GM12872 (cell line): ENCODE measurements at regions not wholly inside any gene's neighbourhood (a gene's known extent, or its start where the extent isn't known, plus 50 kb on each side); places are given as distances from the start of the nearest gene placed in this dataset.

Source experiments
- CTCF ChIP-seq: IDR thresholded peaks from 3 replicates; pipeline ENCODE4 v1.5.1; 2011; ENCODE audit warnings: low read depth, mild to moderate bottlenecking, low read length, moderate library complexity; ENCODE audit not compliant: insufficient read depth

- no peak for TF ChIP-seq CTCF
Observed at GRCh38 chr9:27699621-27700020, 126.3 kb upstream of the C9orf72 start.

GRCh38 chr9:27701016-27701415 lies 127.7 kb upstream of the C9orf72 start:
- TF ChIP-seq CTCF = no peak

GRCh38 chr9:27701587-27701986 lies 128.3 kb upstream of the C9orf72 start:
- no peak for TF ChIP-seq CTCF

- TF ChIP-seq CTCF = no peak
Observed at GRCh38 chr9:27703216-27703980, 130.1 kb upstream of the C9orf72 start.

- TF ChIP-seq CTCF = no peak
Observed at GRCh38 chr9:27711241-27711640, 138.0 kb upstream of the C9orf72 start.

GRCh38 chr9:27712806-27713205 lies 139.5 kb upstream of the C9orf72 start:
- TF ChIP-seq CTCF = no peak

GRCh38 chr9:27714388-27714787 lies 141.1 kb upstream of the C9orf72 start:
- no peak for TF ChIP-seq CTCF

- no peak for TF ChIP-seq CTCF
Observed at GRCh38 chr9:27715651-27716050, 142.4 kb upstream of the C9orf72 start.
